HAP-1 (cell line): ENCODE measurements at regions not wholly inside any gene's neighbourhood (a gene's known extent, or its start where the extent isn't known, plus 50 kb on each side); places are given as distances from the start of the nearest gene placed in this dataset.
"Not testable (repeated sequence)": the region's sequence is repeated elsewhere in the genome, so short reads cannot be mapped to it uniquely, and the experiment has no call there.

Experiments used
- DNase-seq, 2 experiments: peaks; one replicate each; pipeline ENCODE4 v3.0.0-alpha.2; 2016 to 2020; ENCODE audit warnings: low spot score in 2 of 2
- H3K27me3 ChIP-seq: fragments of 250-450 bp; sonication (Bioruptor Pico); 2 replicates; pipeline ENCODE4 v1.5.1; 2020; ENCODE audit warnings: low read depth, mild to moderate bottlenecking, moderate library complexity
- H3K36me3 ChIP-seq: fragments of 250-450 bp; sonication (Bioruptor Pico); replicated peaks from 2 replicates; pipeline ENCODE4 v1.5.1; 2020; ENCODE audit warnings: mild to moderate bottlenecking
- H3K4me1 ChIP-seq: fragments of 250-450 bp; sonication (Bioruptor Pico); 2 replicates; pipeline ENCODE4 v1.5.1; 2020; ENCODE audit warnings: mild to moderate bottlenecking
- H3K4me3 ChIP-seq: fragments of 250-450 bp; sonication (Bioruptor Pico); 2 replicates; pipeline ENCODE4 v1.5.1; 2020; ENCODE audit warnings: mild to moderate bottlenecking, moderate library complexity
- H3K9me3 ChIP-seq: fragments of 250-450 bp; sonication (Bioruptor Pico); 2 replicates; pipeline ENCODE4 v1.5.1; 2020; ENCODE audit warnings: mild to moderate bottlenecking, moderate library complexity
- in situ Hi-C: fragments of 300-500 bp; cut with MboI; formaldehyde crosslinking; loops from 3 replicates; pipeline ENCODE4 v1.14.3; 2020; ENCODE audit warnings: low sequenced_read_pairs, inconsistent platforms, mixed read lengths

DNA sequence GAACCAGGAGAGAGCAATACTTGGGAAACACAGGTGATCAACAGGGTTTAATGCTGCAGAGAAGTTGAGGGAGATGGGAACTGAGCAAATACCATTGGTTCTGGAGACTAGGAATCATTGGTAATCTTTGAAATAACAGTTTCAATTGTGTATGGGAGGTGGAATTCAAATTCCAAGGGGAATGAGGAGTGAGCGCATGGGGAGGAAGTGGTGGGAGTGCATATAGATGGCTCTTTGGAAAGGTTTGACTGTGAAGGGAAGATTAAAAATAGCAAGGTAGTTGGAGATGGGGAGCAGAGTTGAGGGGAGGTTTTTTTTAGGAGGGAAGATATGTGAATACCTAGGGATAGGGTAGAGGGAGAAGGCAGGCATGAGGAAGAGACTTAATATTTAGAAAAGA is 51.1 kb upstream of the ROPN1 start:
- DNase-seq, result no peak
- Histone ChIP-seq H3K4me3 (no peak overlapping the region), H3K9me3 (no peaks in the 10 kb centered on the region), H3K36me3 (no peaks in the 10 kb centered on the region), H3K27me3 (peaks cover 30% of the 10 kb centered on the region), H3K4me1 (no peaks in the 10 kb centered on the region)
- in situ Hi-C loops, result no loop called here

DNA sequence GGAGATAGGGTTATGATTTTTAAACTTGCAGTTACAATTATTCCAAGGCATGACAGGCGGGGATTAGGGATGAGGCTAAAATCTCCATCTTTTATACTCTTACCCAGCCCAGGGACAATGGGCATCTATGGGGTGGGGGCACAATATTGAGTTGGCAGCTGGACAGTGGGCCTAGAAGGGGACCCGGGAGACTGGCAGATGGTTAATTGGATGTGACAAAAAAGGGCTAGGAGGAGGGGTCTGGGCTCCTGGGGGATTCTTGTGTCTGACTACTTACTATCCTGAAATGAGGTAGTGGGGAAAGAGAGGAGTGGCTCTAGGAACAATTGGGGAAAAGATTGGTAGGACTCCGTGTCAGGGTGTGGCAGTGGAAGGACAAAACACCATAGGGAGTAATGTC is 53.0 kb upstream of the ROPN1 start:
- H3K27me3 ChIP-seq, result peaks cover 13% of the 10 kb centered on the region
- in situ Hi-C loops, result no loop called here
- DNase-seq, result no peak
- H3K4me1 ChIP-seq, result no peaks in the 10 kb centered on the region
- H3K4me3 ChIP-seq, result no peak overlapping the region
- H3K36me3 ChIP-seq, result no peaks in the 10 kb centered on the region
- no peaks in the 10 kb centered on the region for H3K9me3 ChIP-seq

DNA sequence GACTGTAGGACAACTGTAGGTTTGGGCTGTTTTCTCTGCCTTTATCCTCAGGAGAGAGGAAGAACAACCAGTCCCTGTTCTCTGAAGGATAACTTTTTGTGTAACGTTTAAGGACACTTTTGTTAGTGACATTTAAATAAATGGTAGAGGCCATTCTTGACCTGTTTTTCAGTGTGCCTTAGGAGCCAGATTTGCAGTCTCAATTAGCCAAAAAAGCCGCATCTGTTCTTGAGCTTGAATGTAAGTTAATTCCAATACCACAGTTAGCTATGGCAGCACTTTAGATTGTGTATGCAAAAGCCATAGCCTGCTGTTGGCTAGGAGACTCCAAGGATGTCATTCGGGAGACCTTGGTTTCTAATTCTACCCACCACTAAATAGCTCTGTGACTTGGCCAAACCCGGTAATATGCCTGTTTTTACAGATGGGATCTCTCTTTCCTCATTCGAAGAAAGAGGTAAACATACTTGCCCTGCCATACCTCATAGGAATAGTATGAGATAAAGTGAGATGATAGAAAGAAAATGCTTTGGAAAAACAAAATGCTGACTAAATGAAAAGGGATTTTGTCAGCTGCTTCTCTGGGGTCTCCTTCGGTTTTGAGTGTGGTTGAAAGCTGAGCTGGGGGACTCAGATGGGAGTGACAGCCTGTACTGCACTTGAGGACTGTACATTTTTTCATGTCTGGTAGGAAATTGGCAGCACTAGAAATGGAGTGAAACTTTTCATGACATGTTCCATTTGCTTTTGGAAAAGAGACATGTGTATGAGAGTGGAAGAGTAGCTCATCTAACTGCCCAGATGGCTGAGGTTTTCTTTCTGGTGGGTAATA is 57.3 kb upstream of the ROPN1 start:
- Histone ChIP-seq H3K27me3 (peaks cover 10% of the 10 kb centered on the region; the same call in 1 of the 2 replicates), H3K9me3 (no peaks in the 10 kb centered on the region), H3K36me3 (no peaks in the 10 kb centered on the region), H3K4me1 (no peaks in the 10 kb centered on the region), H3K4me3 (no peak overlapping the region)
- in situ Hi-C loops, result no loop called here
- DNase-seq, result no peak

GRCh38 chr3:124051636-124052035 is 59.7 kb upstream of the ROPN1 start:
- H3K9me3 ChIP-seq, result no peaks in the 10 kb centered on the region
- no peak for DNase-seq
- H3K4me1 ChIP-seq, result no peaks in the 10 kb centered on the region
- in situ Hi-C loops, result no loop called here
- no peak overlapping the region for H3K4me3 ChIP-seq
- 0 out of 2 replicates have a peak, but pooled peaks cover 7% of the 10 kb centered on the region for H3K27me3 ChIP-seq
- H3K36me3 ChIP-seq, result no peaks in the 10 kb centered on the region

- in situ Hi-C loops, result no loop called here
- no peak overlapping the region for H3K4me3 ChIP-seq
- H3K27me3 ChIP-seq, result peaks cover 9% of the 10 kb centered on the region; the same call in 1 of the 2 replicates
- no peaks in the 10 kb centered on the region for H3K4me1 ChIP-seq
- H3K9me3 ChIP-seq, result no peaks in the 10 kb centered on the region
- DNase-seq, result no peak
- H3K36me3 ChIP-seq, result no peaks in the 10 kb centered on the region
Observed at GRCh38 chr3:124053871-124054270, 61.9 kb upstream of the ROPN1 start.

GRCh38 chr3:124056846-124057245 is 64.9 kb upstream of the ROPN1 start:
- Histone ChIP-seq H3K4me1 (no peaks in the 10 kb centered on the region), H3K4me3 (no peak overlapping the region), H3K27me3 (peaks cover 3% of the 10 kb centered on the region; the same call in 1 of the 2 replicates), H3K9me3 (no peaks in the 10 kb centered on the region), H3K36me3 (no peaks in the 10 kb centered on the region)
- DNase-seq, result no peak
- in situ Hi-C loops, result no loop called here

DNA sequence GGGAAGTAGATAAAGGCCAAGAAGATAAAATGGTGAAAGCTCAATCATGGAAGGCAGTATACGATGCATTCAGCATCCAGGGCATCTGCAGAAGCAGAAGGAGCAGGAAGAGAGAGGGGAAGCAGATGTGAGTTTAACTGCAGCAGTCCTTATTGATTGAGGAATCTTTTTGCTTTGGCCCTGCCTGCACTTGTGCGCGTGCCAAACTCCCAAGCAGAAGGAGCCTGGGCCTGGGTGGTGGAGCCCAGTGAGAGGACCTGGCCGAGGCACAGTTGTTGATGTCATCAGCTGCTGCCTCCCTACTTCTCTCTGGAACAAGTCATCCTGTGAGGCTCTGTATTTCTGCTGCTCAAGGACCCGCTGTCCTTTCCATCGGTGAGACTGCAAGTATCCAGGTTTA is 65.5 kb upstream of the ROPN1 start:
- no peak overlapping the region for H3K4me3 ChIP-seq
- H3K9me3 ChIP-seq, result no peaks in the 10 kb centered on the region
- H3K4me1 ChIP-seq, result no peaks in the 10 kb centered on the region
- no peaks in the 10 kb centered on the region for H3K36me3 ChIP-seq
- no peak for DNase-seq
- in situ Hi-C loops, result no loop called here
- H3K27me3 ChIP-seq, result peaks cover 2% of the 10 kb centered on the region; the same call in 1 of the 2 replicates

GRCh38 chr3:124059580-124059979 is 67.7 kb upstream of the ROPN1 start:
- peaks cover 5% of the 10 kb centered on the region for H3K27me3 ChIP-seq
- H3K4me3 ChIP-seq, result no peak overlapping the region
- H3K9me3 ChIP-seq, result no peaks in the 10 kb centered on the region
- no peaks in the 10 kb centered on the region for H3K36me3 ChIP-seq
- no peaks in the 10 kb centered on the region for H3K4me1 ChIP-seq
- DNase-seq, result no peak
- in situ Hi-C loops, result no loop called here

GRCh38 chr3:124063197-124063909 is 71.4 kb upstream of the ROPN1 start:
- no peak for DNase-seq
- Histone ChIP-seq H3K27me3 (peaks cover 3% of the 10 kb centered on the region; the same call in 1 of the 2 replicates), H3K4me3 (no peak overlapping the region), H3K4me1 (no peaks in the 10 kb centered on the region), H3K36me3 (no peaks in the 10 kb centered on the region), H3K9me3 (no peaks in the 10 kb centered on the region)
- in situ Hi-C loops, result no loop called here

DNA sequence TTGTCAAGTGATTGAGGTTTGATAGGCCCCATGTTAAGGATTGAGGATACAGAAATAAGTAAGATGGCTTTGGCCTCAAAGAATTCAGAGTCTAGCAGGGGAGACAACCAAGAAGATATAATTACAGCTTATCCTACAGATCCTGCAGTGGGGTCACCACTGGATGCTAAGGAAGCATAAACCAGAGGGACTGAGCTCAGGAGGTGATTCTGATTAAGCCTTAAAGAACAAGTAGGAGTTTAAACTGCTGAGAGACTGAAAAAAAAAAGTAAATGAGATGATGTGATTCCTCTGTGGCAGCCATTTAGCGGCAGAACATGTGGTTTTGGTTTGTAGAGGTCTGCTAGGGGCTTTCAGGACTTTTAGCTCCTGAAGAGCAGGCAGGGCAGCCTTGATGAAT is 72.1 kb upstream of the ROPN1 start:
- peaks cover 3% of the 10 kb centered on the region; the same call in 1 of the 2 replicates for H3K27me3 ChIP-seq
- H3K36me3 ChIP-seq, result no peaks in the 10 kb centered on the region
- H3K4me1 ChIP-seq, result no peaks in the 10 kb centered on the region
- H3K4me3 ChIP-seq, result no peak overlapping the region
- in situ Hi-C loops, result no loop called here
- no peak for DNase-seq
- H3K9me3 ChIP-seq, result no peaks in the 10 kb centered on the region

- H3K4me1 ChIP-seq, H3K4me3 ChIP-seq, H3K27me3 ChIP-seq, DNase-seq, in situ Hi-C loops, H3K36me3 ChIP-seq, H3K9me3 ChIP-seq: not testable (repeated sequence)
Observed at GRCh38 chr3:124066543-124066942, 74.6 kb upstream of the ROPN1 start.

DNA sequence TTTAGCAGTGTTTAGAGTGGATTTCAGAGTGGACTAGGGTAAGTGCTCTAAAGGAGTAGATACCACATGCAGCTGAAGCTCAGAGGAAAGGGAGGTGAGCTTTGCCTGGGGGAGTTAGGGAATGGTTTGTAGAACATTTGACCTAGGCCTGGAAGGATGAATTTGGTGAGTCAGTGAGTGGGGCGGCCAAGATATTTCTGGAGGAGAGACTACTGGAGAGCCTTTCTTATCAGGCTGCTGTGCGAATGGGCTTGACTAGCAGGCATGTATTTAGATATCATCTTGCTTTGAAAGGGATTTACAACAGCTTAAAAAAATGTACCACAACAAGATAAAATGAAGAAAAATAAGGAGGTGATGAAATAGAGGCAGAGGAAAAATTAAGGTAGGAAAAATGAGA is 77.8 kb upstream of the ROPN1 start:
- H3K36me3 ChIP-seq, H3K27me3 ChIP-seq, H3K4me1 ChIP-seq, H3K9me3 ChIP-seq, in situ Hi-C loops, H3K4me3 ChIP-seq, DNase-seq: not testable (repeated sequence)

GRCh38 chr3:124075090-124075489 is 83.2 kb upstream of the ROPN1 start:
- H3K4me3 ChIP-seq, H3K4me1 ChIP-seq, H3K9me3 ChIP-seq, DNase-seq, H3K36me3 ChIP-seq, in situ Hi-C loops, H3K27me3 ChIP-seq: not testable (repeated sequence)

- in situ Hi-C loops, result no loop called here
- no peaks in the 10 kb centered on the region for H3K4me1 ChIP-seq
- peaks cover 5% of the 10 kb centered on the region for H3K27me3 ChIP-seq
- no peak overlapping the region for H3K4me3 ChIP-seq
- no peaks in the 10 kb centered on the region for H3K9me3 ChIP-seq
- no peak for DNase-seq
- H3K36me3 ChIP-seq, result no peaks in the 10 kb centered on the region
Observed at GRCh38 chr3:124075753-124076152, 83.8 kb upstream of the ROPN1 start.
